GM19099 (cell line): ENCODE measurements at regions not wholly inside any gene's neighbourhood (a gene's known extent, or its start where the extent isn't known, plus 50 kb on each side); places are given as distances from the start of the nearest gene placed in this dataset.

Experiments used
- POLR2A ChIP-seq: IDR thresholded peaks from 3 replicates; pipeline ENCODE4 v1.6.1; 2011; ENCODE audit warnings: low read depth; ENCODE audit not compliant: insufficient read length; ENCODE audit errors: extremely low read depth

GRCh38 chr22:25386538-25386884 lies 167.1 kb downstream of the CRYBB2 start:
- no peak for TF ChIP-seq POLR2A

GRCh38 chr22:25388415-25388814 lies 169.0 kb downstream of the CRYBB2 start:
- TF ChIP-seq POLR2A: no peak

DNA sequence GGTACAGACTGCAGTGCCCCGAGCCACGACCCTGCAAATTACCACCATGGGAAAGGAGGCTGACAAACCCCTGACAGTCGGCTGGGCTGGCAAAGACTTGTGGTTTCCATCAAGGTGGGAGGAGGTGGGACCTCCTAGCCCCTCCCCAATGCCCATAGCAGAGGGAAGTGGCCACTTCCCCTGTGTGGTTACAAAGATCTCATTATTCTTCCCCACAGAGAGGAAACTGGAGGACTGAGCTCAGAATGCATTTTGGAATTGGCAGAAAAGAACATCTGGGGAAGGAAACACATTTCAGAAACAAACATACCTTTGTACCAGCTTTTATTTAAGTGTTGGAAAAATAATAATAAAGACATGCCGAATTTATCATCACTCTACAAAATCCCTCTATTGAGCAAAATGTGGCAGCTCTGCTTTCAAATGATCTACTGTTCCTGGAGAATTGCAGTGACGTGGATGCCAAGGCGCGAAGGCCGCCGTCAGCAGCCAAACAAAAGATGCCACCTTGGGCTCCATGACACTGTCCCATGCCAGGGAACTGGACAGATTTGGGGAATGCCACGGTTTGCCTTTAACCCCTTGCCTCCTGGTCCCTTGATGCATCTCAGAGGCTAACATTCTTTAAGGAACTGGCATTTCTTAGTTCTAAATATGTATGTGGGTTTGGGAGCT lies 169.6 kb downstream of the CRYBB2 start:
- no peak for TF ChIP-seq POLR2A

GRCh38 chr22:25389541-25389919 lies 170.1 kb downstream of the CRYBB2 start:
- TF ChIP-seq POLR2A: no peak

GRCh38 chr22:25390297-25391240 lies 171.1 kb downstream of the CRYBB2 start:
- no peak for TF ChIP-seq POLR2A

GRCh38 chr22:25392584-25392983 lies 171.9 kb upstream of the GRK3 start:
- no peak for TF ChIP-seq POLR2A

DNA sequence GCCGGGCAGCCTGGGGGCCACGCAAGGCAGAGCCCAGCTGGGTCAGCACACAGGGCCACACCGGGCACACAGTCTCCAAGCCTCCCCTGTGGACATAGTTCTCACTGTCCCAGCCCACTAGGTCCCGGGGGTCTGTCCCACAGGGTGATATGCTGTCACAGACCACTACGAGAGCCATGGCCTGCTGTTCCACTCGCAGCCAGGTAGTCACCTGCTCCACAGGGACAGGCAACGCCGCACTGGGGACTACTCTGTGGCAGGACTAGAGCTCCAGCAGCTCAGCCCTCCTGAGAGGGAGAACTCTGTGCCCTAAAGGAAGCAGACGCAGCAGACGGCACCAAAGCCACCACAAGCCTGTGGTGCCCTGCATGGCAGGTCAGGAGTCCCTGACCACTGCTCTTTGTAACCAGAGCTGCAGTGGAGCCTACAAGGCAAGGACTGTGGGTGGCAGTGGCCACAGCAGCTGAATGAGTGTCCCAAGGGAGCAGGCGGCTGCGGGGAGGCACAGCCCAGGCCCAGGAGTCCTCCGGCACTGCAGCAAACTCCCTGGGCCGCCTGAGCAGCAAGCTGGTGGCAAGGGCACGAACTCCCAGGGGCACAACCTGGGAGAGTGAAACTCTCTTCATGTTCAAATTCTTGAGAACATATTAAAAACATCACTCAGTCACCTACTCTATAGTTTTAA lies 171.2 kb upstream of the GRK3 start:
- no peak for TF ChIP-seq POLR2A

- TF ChIP-seq POLR2A: no peak
These were observed 169.0 kb upstream of the GRK3 start for GRCh38 chr22:25395468-25395867.

GRCh38 chr22:25395915-25396314 lies 168.6 kb upstream of the GRK3 start:
- TF ChIP-seq POLR2A: no peak

DNA sequence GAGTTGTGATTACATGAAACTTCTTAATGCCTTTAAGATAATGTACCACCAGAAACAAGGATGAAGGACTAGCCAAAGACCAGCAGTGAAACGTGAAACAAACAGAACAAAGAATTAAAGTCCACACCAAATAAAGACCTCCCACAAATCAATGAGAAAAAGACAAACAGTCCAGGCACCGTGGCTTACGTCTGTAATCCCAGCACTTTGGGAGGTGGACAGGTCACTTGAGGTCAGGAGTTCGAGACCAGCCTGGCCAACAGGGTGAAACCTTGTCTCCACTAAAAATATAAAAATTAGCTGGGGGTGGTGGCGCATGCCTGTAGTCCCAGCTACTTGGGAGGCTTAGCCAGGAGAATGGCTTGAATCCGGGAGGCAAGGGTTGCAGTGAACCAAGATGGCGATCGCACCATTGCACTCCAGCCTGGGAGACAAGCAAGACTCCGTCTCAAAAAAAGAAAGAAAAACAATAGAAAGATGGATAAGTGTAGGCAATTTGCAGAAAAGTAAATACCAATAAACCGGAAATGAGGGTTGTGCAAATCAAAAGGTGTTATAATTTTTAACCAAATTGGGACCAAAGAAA lies 167.8 kb upstream of the GRK3 start:
- TF ChIP-seq POLR2A: no peak

DNA sequence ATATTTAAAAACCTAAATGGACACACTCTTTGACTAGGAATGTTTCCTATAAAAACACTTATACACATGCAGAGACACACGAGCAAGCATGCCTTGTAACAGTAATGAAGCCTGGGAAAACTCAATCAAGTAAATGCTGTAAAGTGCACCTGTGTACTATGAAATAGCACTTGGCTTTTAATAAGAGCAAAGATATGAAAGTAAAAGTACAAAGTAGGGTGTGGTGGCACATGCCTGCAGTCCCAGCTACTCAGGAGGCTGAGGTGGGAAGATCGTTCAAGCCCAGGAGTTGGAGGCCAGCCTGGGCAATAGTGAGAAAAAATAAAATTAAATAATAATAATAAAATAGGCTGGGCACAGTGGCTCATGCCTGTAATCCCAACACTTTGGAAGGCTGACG lies 166.9 kb upstream of the GRK3 start:
- no peak for TF ChIP-seq POLR2A

GRCh38 chr22:25399649-25400151 lies 164.8 kb upstream of the GRK3 start:
- TF ChIP-seq POLR2A: no peak

DNA sequence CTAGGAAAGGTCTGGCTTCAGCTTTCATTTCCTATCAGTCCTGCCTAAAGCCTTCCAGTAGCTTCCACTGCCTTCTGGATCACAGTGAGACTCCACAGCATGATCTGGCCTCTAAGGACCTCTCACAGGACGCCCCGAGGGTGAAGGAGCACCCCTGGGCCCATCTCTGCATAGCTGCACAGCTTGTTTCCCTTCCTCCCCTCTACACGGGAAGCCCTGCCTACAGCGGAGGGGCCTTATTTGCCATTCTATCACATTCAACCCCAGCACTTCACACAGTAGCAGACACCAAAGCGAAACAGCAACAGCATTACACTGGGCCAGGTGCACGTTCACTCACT lies 162.3 kb upstream of the GRK3 start:
- TF ChIP-seq POLR2A: no peak

DNA sequence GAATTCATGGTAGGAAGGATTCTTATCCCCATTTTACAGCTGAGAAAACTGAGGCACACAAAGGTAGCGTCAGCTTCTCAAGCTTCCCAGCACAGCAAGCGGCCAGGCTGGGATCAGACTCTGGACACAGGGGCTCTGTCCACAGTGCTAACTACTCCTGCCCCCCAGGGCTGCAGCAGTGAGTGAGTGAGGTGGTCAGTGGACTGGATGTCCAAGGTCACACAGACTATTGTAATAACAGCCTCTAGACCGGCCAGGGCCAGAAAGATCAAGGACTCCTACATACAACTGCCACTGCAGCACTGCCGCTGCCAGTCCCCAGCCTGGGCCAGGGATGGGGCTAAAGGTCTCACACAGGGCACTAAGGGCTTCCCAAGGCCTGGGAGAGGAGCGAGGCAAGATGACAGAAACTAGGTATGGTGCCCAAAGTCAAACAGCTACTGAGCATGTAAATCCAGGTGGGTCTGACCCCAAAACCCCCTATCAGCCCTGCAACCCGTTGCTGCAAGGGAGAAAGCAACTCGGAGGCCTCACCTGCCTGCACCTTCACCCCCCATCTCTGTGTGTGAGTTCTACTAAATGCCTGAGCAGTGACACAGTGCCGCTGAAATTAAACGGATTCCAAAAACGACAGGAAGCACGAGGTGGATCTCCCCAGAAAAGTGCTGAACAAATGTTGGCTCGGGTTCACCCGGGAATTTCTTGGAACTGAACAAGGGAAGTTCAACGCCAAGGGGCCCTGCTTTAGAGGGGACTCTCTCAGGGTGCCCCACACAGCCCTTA lies 161.8 kb upstream of the GRK3 start:
- no peak for TF ChIP-seq POLR2A
